Right ventricle myocardium superior (tissue), 1 donor: ENCODE measurements at regions not wholly inside any gene's neighbourhood (a gene's known extent, or its start where the extent isn't known, plus 50 kb on each side); places are given as distances from the start of the nearest gene placed in this dataset.

Experiments used
- ATAC-seq: fragments of 200-7000 bp; cut with Tn5 transposase; one replicate; pipeline ENCODE4 v1.9.1; 2020; ENCODE audit warnings: mild to moderate bottlenecking; ENCODE audit not compliant: poor library complexity
- DNase-seq: peaks from one replicate; pipeline ENCODE4 v3.0.0-alpha.2; 2020
- intact Hi-C: fragments of 100-400 bp; cut with DNase I; formaldehyde crosslinking; loops from one replicate; pipeline ENCODE4 v1.11.2; 2022
- donor health status: DM: no; HTN: yes; CAD: no; lungs with severe emphysema.

DNA sequence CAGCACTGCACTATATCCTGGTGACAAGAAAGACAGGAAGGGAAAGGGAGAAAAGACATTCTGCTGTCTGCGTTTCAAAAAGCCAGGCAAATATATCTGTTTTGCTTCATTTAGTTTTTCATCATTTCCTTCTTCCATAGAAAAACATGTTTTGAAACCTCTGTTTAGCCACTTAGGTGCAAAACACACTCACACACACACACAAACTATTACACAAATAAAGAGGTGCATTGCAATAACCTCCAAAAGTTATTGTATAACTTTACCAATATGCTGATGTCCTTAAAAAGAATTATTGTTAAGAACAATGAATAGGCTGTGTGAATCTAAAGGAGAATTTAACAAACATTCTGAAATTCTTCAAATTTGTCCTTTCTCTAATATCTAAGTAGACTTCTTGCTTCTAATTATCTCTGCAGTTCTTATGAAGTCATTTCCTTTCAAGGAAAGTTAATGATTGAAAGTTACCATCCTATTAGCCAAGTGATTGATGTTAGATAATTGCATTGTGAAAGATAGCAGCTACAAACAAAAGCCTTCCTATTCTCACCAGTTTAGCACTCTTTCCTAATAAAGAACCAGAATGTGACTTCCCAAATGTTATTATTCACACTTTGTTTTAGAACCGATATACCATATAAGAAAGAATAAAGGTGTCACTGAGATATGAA lies 516.7 kb downstream of the KCNJ3 start:
- intact Hi-C loops = no loop called here
- no peak for DNase-seq
- no peak for ATAC-seq

DNA sequence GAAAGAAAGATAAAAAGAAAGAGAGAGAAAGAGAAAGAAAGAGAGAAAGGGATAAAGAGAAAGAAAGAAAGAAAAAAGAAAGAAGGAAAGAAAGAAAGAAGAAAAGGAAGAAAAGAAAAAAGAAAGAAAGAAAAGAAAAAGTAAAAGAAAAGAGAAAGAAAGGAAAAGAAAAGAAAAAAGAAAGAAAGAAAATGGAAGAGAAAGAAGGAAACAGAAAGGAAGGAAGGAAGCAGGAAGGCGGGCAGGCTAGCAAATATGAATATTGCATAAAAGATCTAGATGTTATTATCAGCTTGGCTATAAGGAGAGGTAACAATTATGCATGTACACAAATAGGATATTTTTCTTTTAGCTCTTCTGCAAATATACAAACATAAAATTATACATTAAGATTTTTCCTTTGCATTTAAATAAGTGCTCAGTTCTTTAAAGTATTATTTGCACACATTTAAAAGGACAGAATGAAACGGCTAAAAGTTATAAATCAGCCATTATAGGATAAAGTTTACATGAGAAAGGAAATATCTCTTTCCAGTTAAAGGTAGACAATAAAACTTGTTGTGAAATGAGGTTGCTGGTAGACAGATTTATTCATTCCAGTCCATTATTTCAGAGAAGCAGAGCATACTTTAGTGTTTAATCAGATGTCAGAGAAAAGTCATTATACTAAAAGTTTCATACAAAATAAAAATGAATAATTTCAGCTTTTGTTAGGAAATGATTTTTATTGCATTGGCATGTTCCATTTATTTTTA lies 511.4 kb downstream of the KCNJ3 start:
- DNase-seq (no peak), ATAC-seq (no peak)
- intact Hi-C loops = no loop called here

DNA sequence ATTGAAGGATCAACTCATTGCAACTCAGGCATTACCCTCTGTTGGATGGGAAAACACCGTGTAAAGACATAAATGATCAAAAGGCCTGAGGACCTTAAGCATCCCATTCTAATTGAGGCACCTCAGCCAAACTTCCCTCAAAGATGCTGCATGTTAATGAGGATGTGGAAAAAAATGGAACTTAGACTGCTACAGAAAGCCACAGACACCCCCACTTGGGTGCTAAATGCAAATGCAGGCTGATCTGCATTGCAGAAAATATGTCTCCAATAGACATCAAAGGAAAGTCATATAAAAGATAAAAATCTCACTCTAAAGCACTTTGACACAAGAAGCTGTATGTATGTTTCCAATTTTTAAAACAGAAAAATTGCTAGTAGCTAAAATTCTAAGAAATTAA lies 504.7 kb downstream of the KCNJ3 start:
- intact Hi-C loops = no loop called here
- ATAC-seq (no peak), DNase-seq (no peak)

DNA sequence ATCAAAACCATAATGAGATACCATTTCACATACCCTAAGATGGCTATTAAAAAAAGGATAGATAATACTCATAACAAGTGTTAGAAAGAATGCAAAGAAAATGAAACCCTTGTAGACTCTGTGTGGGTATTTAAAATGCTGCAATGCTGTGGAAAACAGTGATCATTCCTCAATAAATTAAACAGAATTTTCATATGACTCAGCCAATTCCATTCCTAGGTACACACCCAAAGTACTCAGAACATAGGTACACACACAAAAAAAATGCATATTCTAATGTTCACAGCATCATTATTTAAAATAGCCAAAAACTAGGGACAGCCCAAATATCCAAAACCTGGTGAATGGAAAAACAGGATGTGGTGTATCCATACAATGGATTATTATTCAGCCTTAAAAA lies 502.3 kb downstream of the KCNJ3 start:
- DNase-seq (no peak), ATAC-seq (no peak)
- intact Hi-C loops = no loop called here

DNA sequence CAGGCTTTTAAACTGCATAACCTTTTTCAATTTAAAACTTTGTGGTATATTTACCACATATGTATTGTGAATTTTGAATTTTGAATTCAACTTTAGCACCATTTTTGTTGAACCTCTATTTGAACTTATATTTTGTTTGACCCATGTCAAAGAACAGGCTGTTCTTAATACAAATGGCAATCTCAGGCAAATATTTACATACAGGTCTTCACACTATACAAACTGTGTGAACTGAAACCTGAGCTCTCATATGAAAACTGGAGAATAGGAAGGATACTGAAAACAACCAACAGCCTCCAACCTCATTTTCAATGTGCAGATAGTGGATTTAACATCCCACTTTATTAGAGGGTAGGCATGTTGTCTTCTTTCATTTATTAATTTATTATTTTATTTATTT lies 491.8 kb downstream of the KCNJ3 start:
- ATAC-seq (no peak), DNase-seq (no peak)
- intact Hi-C loops = no loop called here

DNA sequence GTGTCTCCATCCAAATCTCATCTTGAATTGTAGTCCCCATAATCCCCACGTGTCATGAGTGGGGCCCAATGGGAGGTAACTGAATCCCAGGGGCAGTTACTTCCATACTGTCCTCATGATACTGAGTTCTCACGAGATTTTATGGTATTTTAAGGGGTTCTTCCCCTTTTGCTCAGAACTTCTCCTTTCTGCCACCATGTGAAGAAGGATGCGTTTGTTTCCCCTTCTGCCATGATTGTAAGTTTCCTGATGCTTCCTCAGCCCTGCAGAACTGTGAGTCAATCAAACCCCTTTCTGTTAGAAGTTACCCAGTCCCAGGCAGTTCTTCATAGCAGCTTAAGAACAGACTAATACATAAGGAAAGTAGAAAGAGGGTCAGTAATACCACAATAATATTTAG lies 480.4 kb downstream of the KCNJ3 start:
- DNase-seq = no peak
- ATAC-seq = no peak
- intact Hi-C loops = no loop called here

DNA sequence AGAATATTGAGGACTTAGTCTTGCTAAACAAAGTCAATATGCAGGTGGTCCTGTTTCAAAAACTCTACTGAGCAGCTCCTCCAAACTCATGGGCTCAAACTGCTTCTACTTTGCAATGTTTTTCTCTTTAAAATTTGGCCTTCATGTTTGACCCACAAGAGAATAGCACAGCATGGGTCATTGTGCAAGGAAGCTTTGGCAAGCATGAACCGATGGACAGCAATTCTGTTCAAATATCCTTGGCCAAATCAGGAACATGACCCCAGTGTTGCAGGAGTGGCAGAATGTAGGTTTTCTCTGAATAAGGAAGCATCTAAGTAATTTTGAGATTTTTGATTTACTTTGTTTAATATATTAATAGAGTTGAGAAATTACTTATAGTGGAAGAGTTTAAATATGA lies 477.9 kb downstream of the KCNJ3 start:
- ATAC-seq = no peak
- no peak for DNase-seq
- intact Hi-C loops = no loop called here

DNA sequence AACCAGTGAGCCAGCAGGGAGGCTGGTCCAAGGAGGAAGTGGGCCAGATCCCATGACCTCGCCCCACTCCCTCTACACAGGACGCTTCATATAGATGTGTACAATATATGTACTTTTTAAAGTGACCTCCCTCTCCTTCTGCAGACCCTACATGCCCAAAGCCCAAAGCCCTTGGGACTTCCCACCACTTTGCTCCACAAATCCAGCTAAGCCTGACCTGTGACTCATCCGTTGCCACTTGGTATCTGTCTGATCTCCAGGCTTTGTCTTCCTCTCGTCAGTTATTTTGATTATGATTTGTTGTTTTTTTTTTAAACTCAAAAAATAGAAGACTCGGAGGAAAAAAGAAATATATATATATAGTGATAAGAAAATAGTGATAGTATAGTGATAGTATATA lies 470.8 kb downstream of the KCNJ3 start:
- DNase-seq (no peak), ATAC-seq (no peak)
- intact Hi-C loops = no loop called here

DNA sequence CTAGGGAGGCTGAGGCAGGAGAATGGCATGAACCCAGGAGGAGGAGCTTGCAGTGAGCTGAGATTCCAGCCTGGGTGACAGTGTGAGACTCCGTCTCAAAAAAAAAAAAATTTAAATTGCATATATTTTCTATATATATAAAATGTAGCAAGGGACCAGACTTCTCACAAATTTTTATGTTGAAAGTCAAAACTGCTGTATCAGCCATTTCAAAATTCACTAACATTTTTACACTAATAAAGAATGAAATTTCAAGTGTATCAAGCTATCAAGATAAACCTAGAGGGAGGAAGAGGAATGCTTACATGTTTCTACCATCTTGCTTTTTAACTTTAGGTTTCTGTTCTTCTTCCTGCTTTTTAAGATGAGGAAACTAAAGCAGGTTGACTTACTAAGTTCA lies 464.0 kb downstream of the KCNJ3 start:
- ATAC-seq (no peak), DNase-seq (no peak)
- intact Hi-C loops = no loop called here

DNA sequence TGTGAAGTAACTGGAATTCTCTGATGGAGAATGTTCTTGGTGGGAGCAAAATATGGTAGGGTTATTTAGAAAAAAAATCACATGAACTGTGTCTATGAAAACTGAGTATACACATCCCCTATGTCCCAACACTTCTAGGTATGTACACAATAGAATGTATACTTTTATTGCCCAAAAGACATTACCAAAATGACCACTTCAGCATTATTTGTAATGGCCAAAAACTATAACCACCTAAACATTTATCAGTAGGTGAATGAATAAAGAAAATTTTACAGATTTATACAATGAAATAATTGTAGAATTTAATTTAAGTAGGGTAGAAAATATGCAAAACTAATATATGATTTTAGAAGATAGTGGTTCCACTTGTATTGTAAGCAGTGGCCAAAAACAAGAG lies 462.8 kb downstream of the KCNJ3 start:
- ATAC-seq = no peak
- intact Hi-C loops = no loop called here

DNA sequence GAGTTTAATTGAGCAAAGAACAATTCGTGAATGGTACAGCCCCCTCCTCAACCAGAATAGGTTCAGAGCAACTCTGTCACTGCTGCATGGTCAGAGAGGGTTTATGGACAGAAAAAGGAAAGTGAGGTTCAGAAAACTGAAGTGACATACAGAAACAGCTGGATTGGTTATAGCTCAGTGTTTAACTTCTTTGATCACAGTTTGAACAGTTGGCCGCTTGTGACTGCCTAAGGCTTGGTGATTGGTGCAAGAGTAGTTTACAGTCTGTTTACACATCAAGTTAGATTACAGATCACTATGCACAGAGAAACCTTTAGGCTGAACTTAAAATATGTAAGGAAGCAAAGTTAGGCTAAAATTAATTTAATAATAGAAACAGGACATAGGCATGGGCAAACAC lies 459.2 kb downstream of the KCNJ3 start:
- intact Hi-C loops = no loop called here
- ATAC-seq (no peak), DNase-seq (no peak)

More for the DNA sequence above, 462.8 kb downstream of the KCNJ3 start:
- DNase-seq = no peak

DNA sequence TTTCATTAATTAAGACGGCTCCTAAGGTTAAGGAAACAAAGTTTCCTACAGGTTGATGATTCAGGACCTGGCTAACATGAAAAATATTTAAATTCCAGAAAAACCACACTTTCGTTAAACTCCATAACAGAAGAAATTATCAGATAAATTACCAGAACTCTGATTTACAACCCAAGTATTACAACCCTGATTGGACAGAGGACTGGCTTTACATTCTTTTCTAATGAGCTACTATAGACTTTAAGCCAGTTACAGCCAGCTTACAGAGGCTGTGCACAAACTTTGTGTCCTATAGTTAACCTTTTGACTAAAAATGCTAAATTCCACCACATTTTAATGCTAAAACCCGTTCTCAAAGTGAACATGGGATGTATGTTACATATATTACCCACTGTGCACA lies 458.6 kb downstream of the KCNJ3 start:
- DNase-seq (no peak), ATAC-seq (no peak)
- intact Hi-C loops = no loop called here

DNA sequence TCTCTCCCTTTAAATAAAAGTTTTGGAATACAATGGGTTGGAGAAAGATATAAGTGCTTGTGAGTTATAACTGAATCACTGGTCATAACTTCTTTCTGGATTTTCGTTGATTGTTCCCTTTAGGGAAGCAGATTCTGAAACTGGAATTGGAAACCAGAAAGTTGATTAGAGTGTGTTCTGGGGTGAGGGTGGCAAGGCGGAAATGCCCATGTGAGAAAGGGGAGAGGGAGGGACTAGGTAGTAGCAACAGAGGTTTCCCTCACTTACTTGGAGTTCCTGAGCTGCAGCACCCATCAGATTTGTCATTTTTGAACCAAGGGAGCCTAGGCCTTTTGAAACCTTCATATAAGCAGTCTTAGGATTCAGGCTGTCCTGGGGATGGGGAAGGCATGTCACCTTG lies 453.4 kb downstream of the KCNJ3 start:
- DNase-seq (no peak), ATAC-seq (no peak)
- intact Hi-C loops = no loop called here

DNA sequence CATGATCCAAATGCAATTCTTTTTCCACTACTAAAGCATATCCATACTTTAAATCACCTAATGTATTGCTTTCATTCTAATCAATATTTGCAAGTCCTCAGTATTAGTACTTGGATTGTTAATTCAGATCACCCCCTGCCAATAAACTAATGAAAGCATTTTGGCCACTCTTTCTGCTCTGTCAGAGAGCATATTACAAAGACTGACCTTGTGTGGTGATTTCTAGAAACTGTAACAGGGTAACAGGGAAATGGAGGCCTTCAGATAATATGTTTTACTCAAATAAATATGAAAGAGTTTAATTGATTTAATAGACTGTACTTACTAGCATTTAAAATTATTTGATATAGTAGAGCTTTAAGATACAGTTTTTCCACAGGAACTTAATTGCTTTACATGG lies 453.0 kb downstream of the KCNJ3 start:
- ATAC-seq (no peak), DNase-seq (no peak)
- intact Hi-C loops = no loop called here

DNA sequence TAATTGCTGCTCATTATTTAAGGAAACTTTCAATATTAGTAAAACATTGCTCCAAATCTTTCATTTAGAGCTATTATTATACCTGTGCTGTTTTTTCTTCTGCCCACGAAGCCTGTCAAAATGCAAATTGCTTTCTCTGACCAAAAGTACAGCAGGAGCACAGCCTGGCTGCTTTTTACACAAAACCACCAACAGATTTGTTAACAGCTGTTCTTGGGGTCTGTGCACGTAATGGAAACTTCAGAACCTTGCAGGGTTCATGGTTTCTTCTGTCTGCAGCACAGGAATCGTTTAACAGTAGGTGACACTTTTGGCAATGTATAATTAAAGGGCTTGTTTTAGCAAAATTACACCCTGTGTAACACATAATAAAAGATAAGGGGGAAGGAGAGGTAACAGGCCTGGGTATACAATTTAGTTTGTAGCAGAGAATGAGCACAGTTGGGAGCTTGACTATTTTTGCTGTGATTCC lies 447.3 kb downstream of the KCNJ3 start:
- intact Hi-C loops = no loop called here
- ATAC-seq (no peak), DNase-seq (no peak)

DNA sequence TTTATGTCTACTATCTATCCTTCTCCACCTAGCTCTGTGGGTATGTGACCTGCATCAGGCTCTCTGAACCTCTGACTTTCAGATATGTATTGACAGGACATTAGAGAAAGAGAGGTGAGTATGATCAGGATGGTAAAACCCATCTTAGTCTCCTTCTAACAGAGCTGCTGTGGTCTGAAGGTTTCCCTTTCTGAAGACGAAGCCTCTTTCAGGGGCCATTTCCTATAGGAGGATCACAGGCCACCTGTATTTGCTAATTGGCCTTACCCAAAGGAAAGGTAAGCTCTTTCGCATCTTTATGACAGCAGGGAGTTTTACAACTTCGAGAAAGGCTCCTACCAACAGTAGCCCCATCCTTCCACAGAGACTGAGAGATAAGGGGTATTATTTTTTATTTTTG lies 442.9 kb downstream of the KCNJ3 start:
- ATAC-seq (no peak), DNase-seq (no peak)
- intact Hi-C loops = no loop called here

DNA sequence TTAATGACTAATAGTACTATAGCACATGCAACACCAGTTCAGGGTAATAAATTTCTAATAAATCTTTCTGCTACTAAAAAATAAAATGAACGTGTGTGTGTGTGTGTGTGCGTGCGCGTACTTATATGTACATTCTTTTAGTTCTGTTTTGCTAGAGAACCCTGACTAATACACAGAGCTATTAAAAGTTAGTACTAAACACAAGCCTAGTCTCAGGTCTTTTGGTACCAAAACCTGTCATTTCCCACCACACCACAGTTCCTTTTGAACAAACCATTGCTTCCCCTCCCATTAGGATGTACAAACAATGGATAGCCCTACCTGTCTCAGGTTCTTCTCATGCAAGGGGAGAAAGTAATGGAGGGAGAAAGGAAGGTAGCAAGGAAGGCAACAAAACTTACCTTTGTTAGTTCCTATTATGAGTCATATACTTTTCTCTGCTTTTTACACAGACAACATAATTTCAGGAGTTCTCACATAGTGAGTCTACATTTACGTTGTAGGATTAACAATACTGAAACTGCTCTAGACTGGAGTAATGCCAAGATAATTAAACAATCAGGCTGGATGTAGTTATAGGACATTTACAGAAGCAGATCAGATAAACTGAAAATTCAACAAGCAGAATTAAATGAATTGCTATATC lies 427.2 kb downstream of the KCNJ3 start:
- intact Hi-C loops = no loop called here
- ATAC-seq (no peak), DNase-seq (no peak)

DNA sequence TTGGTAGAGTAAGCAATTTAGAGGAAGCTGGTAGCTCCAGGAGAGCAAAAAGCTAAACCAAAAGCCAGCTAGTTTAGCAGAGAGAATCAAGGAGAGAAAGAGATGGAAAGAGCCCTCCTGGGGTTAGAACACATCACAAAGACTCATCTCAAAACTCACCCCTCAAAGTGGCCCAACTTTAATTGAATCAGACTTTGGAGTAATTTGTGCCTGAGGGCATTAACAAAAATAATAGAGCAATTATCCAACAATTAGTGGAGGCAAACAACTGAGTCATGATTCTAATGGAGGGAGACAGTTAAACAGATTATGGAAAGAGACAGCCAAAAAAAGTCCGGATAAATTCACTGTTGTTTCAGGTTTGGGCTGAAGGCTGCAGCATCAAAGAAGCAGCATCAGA lies 417.4 kb downstream of the KCNJ3 start:
- intact Hi-C loops = no loop called here
- no peak for DNase-seq
- ATAC-seq = no peak

DNA sequence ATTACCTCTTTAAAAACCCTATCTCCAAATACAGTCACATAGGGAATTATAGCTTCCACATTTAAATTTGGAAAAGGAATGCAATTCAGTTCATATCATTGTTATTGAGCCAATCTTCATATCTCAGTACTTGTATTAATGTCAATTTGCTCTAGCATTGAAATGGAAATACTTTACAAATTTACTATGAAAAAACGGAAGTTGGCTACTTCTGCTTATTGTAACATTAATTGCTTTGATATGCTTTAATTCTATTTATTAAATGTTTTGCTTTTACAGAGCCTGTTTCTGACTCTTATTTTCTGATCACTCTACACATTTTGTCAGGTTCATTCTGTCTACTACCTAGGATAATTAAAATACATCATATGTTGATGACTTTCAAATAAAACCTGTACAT lies 412.6 kb downstream of the KCNJ3 start:
- intact Hi-C loops = no loop called here
- no peak for DNase-seq
- no peak for ATAC-seq

DNA sequence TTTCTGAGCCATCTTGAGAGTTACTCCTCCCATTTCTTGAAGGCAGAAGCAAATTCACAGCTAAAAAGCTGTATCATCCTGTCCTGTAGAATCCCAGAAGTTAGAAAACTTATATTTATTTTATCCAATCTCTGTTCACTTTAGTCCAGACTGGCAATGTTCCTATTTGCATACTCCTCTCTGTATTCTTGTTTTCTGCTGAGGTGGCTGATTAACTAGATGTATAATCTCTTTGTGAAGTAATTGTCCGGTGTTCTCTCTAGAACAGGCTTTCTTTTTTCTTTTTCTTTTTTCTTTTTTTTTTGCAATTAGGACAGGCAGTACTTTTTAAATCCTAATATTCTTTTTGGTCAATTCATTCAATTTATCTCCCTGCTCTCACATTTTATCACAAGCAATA lies 411.0 kb downstream of the KCNJ3 start:
- no peak for ATAC-seq
- intact Hi-C loops = no loop called here
- no peak for DNase-seq
